ENCODE measurements at regions not wholly inside any gene's neighbourhood (a gene's known extent, or its start where the extent isn't known, plus 50 kb on each side); places are given as distances from the start of the nearest gene placed in this dataset.

DNA sequence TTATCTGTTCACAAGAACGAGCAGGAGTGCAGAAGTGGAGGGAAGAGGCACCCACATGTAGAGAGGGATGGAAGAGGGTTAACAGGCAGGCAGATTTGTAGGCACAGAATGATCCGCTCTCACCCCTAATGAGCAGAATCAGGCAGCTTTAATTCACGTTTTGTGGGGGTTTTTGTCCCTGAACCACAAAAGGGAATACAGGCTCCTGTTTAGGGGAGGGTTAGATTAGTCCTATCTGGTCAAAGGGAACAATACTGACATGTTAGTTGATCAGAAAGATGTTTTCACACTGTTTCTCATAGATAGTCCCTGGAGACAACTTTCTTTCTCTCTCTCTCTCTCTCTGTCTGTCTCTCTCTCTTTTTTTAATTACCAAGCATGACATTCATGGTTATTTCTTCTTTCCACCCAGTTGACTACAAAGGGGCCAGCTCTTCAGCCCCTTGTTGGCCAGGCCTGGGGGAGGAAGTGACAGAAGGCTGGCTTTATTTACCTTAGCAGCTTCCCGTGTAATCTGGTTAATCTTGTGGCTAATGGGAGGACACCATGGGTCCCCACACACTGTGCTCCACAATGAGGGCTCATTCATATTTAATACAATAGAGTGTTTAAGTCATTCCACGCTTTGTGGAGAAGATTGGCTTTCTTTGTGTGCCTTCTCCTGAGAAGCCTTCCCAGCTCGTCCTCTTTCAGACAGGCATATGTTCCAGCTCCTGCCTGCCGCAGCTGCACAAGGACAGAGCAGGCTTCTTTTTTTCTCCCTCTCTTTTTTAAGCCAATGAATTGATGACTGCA, 958.8 kb downstream of the TFAP2A start:
- intact Hi-C loops (cut with DNase I): no loop called here
- ATAC-seq: no peak
- DNase-seq: no peak

DNA sequence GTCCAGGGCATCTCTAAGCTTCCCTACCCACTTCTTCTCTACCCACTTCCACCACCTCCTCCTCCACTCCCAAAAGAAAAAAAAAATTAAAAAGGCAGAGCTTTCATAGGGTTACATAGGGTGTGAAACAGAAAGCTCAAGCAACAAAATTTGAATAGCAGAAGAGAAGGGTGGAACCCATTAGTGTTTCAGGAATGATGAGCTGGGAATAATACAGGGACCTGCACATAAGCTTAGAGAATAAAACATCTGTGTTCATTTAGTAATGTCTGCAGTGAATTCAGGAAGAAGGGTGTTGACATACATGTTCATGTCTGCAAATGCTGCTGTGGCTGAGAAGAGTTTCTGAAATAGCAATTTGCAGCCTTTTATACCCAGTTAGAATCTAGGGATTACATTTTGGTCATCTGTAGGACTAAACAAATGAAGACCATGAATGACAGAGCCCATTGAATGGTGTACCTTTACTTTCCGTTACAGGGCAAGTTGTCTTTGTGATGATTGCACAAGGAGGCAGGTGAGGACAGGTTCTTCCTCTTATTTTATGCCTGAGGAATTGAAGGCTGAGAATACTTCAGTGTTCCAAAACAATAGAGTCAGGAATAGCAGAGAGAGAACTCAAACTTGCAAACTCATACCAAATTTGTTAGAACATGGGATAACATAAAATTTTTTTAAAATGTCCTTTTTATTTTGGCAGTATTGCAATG, 975.1 kb downstream of the TFAP2A start:
- intact Hi-C loops (cut with DNase I): no loop called here
- Histone ChIP-seq H3K27ac (no peak overlapping the region), H3K4me3 (no peak overlapping the region), H3K27me3 (no peaks in the 10 kb centered on the region), H3K4me1 (no peaks in the 10 kb centered on the region), H3K36me3 (no peaks in the 10 kb centered on the region), H3K9me3 (no peaks in the 10 kb centered on the region)
- TF ChIP-seq, protein P1, sequence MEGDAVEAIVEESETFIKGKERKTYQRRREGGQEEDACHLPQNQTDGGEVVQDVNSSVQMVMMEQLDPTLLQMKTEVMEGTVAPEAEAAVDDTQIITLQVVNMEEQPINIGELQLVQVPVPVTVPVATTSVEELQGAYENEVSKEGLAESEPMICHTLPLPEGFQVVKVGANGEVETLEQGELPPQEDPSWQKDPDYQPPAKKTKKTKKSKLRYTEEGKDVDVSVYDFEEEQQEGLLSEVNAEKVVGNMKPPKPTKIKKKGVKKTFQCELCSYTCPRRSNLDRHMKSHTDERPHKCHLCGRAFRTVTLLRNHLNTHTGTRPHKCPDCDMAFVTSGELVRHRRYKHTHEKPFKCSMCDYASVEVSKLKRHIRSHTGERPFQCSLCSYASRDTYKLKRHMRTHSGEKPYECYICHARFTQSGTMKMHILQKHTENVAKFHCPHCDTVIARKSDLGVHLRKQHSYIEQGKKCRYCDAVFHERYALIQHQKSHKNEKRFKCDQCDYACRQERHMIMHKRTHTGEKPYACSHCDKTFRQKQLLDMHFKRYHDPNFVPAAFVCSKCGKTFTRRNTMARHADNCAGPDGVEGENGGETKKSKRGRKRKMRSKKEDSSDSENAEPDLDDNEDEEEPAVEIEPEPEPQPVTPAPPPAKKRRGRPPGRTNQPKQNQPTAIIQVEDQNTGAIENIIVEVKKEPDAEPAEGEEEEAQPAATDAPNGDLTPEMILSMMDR (IDR thresholded peaks at IDR 0.05): no peak
- DNase-seq: no peak
- ATAC-seq: no peak

More for the DNA sequence above, 958.8 kb downstream of the TFAP2A start:
- Histone ChIP-seq H3K36me3 (no peaks in the 10 kb centered on the region), H3K4me1 (no peaks in the 10 kb centered on the region), H3K9me3 (no peaks in the 10 kb centered on the region), H3K27me3 (no peaks in the 10 kb centered on the region), H3K4me3 (no peak overlapping the region), H3K27ac (no peak overlapping the region)
- TF ChIP-seq, protein P1 (IDR thresholded peaks at IDR 0.05): no peak

DNA sequence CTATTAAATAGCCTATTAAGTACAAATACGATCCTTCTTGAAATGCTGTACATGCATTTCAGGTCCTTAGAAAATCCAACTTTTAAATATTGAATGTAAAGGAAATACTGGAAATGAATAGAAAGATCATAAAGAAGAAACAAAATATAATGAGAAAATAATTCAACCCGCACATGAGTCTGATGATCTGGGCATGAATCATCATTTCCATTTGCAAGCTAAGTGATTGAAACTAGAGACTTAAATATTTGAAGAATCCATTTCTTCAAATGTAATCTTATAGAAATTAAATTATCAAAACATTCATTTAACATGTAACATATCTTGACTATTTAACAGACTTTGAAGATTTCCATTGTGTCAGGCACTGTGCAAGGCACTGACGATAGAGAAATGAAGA, 977.0 kb downstream of the TFAP2A start:
- Histone ChIP-seq H3K36me3 (no peaks in the 10 kb centered on the region), H3K27ac (no peak overlapping the region), H3K4me3 (no peak overlapping the region), H3K9me3 (no peaks in the 10 kb centered on the region), H3K4me1 (no peaks in the 10 kb centered on the region), H3K27me3 (no peaks in the 10 kb centered on the region)
- TF ChIP-seq, protein P1 (IDR thresholded peaks at IDR 0.05): no peak
- ATAC-seq: no peak
- intact Hi-C loops (cut with DNase I): no loop called here
- no peak for DNase-seq

DNA sequence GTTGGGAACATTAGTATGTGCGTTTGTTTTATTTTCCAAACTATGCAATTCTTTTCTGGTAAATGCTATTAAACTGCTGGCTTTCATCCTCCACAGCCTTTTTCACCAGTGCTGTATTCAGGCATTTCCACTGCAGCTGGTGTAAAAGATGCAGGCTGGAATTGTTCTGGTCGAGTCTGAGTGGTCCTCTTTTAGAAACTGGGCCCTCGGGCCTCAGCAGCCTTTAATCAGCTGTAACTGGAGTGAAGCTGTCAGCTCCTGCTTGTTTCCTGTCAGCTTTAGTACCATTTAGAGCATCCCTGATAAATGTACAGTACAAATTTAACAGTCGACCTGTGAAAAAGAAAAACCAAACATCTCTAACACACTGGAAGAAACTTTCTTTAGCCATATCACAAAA, 979.6 kb downstream of the TFAP2A start:
- Histone ChIP-seq H3K36me3 (no peaks in the 10 kb centered on the region), H3K9me3 (no peaks in the 10 kb centered on the region), H3K27me3 (no peaks in the 10 kb centered on the region), H3K4me3 (no peak overlapping the region), H3K4me1 (no peaks in the 10 kb centered on the region), H3K27ac (no peak overlapping the region)
- TF ChIP-seq, protein P1 (IDR thresholded peaks at IDR 0.05): no peak
- intact Hi-C loops (cut with DNase I): no loop called here
- ATAC-seq (no peak), DNase-seq (no peak)

DNA sequence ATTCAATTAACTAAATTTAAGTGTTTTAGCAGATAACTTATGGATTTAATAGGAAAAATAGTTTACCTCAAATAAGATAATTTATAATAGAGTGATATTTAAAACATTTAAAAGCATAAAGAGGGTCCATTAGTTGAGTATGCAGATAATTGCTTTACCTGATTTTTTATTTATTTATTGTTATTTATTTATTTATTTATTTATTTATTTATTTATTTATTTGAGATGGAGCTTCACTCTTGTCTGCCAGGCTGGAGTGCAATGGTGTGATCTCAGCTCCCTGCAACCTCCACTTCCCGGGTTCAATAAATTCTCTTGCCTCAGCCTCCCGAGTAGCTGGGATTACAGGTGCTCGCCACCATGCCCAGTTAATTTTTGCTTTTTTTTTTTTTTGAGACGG, 982.9 kb downstream of the TFAP2A start:
- Histone ChIP-seq H3K27me3 (no peaks in the 10 kb centered on the region), H3K4me1 (no peaks in the 10 kb centered on the region), H3K9me3 (no peaks in the 10 kb centered on the region), H3K4me3 (no peak overlapping the region), H3K27ac (no peak overlapping the region), H3K36me3 (no peaks in the 10 kb centered on the region)
- DNase-seq (no peak), ATAC-seq (no peak)
- TF ChIP-seq, protein P1 (IDR thresholded peaks at IDR 0.05): no peak
- intact Hi-C loops (cut with DNase I): no loop called here

All from upper lobe of right lung (tissue), 1 donor.